GM21576 (cell line): ENCODE measurements at regions not wholly inside any gene's neighbourhood (a gene's known extent, or its start where the extent isn't known, plus 50 kb on each side); places are given as distances from the start of the nearest gene placed in this dataset.
A peak's percentile ranks its signal among the peaks of the same experiment; 100 is the strongest.

Source experiments
- ATAC-seq: cut with Tn5 transposase; IDR thresholded peaks from one replicate; pipeline ENCODE4 v1.9.1; 2021; ENCODE audit warnings: mild to moderate bottlenecking, moderate library complexity; ENCODE audit not compliant: unreplicated experiment

- ATAC-seq, result peak; percentile 64
These were observed 310.8 kb downstream of the GALR1 start for GRCh38 chr18:77560341-77560992.

- no peak for ATAC-seq
These were observed 317.0 kb downstream of the GALR1 start for GRCh38 chr18:77566604-77567003.

- ATAC-seq, result no peak
These were observed 317.6 kb downstream of the GALR1 start for GRCh38 chr18:77567205-77567604.

GRCh38 chr18:77571743-77572142 lies 322.1 kb downstream of the GALR1 start:
- no peak for ATAC-seq

- ATAC-seq, result no peak
These were observed 322.9 kb downstream of the GALR1 start for GRCh38 chr18:77572537-77572936.

GRCh38 chr18:77573571-77573970 lies 323.9 kb downstream of the GALR1 start:
- no peak for ATAC-seq

- ATAC-seq, result no peak
These were observed 341.4 kb downstream of the GALR1 start for GRCh38 chr18:77590943-77591515.

- no peak for ATAC-seq
These were observed 348.1 kb downstream of the GALR1 start for GRCh38 chr18:77597726-77598125.

GRCh38 chr18:77600674-77601073 lies 351.0 kb downstream of the GALR1 start:
- no peak for ATAC-seq

- ATAC-seq, result no peak
These were observed 351.9 kb downstream of the GALR1 start for GRCh38 chr18:77601567-77601966.

GRCh38 chr18:77607087-77607486 lies 357.4 kb downstream of the GALR1 start:
- ATAC-seq, result no peak

- no peak for ATAC-seq
These were observed 359.2 kb downstream of the GALR1 start for GRCh38 chr18:77608807-77609206.

GRCh38 chr18:77617694-77618093 lies 368.0 kb downstream of the GALR1 start:
- ATAC-seq, result no peak

GRCh38 chr18:77619525-77619924 lies 369.9 kb downstream of the GALR1 start:
- no peak for ATAC-seq

- no peak for ATAC-seq
These were observed 372.5 kb downstream of the GALR1 start for GRCh38 chr18:77622009-77622692.

GRCh38 chr18:77632758-77633157 lies 383.1 kb downstream of the GALR1 start:
- peak; percentile 72 for ATAC-seq

- no peak for ATAC-seq
These were observed 384.8 kb downstream of the GALR1 start for GRCh38 chr18:77634494-77634893.

- no peak for ATAC-seq
These were observed 385.8 kb downstream of the GALR1 start for GRCh38 chr18:77635451-77635850.

GRCh38 chr18:77635858-77636257 lies 386.2 kb downstream of the GALR1 start:
- no peak for ATAC-seq

- ATAC-seq, result no peak
These were observed 395.7 kb downstream of the GALR1 start for GRCh38 chr18:77645170-77645872.

GRCh38 chr18:77647472-77647871 lies 397.8 kb downstream of the GALR1 start:
- no peak for ATAC-seq

GRCh38 chr18:77648411-77648810 lies 398.8 kb downstream of the GALR1 start:
- no peak for ATAC-seq
